CD4-positive, alpha-beta T cell (primary cell): ENCODE measurements at regions not wholly inside any gene's neighbourhood (a gene's known extent, or its start where the extent isn't known, plus 50 kb on each side); places are given as distances from the start of the nearest gene placed in this dataset.
"Not testable (repeated sequence)": the region's sequence is repeated elsewhere in the genome, so short reads cannot be mapped to it uniquely, and the experiment has no call there.

ENCODE experiments used
- ATAC-seq: fragments of 200-7000 bp; cut with Tn5 transposase; one replicate; pipeline ENCODE4 v1.10.0; 2022; ENCODE audit warnings: mild to moderate bottlenecking; ENCODE audit not compliant: poor library complexity
- CTCF ChIA-PET: fragments of 350-600 bp; sonication (Branson Sonifier 250); formaldehyde crosslinking; loops from one replicate; lab custom pipeline; 2021; ENCODE audit warnings: antibody characterized with exemption, inconsistent platforms; lab: Charles Lee
- POLR2A ChIA-PET: fragments of 350-600 bp; sonication (Branson Sonifier 250); formaldehyde crosslinking; loops from one replicate; lab custom pipeline; 2021; ENCODE audit warnings: antibody characterized with exemption, inconsistent platforms; lab: Charles Lee
- DNase-seq, 14 experiments: peaks; one replicate each; pipeline ENCODE4 v3.0.0-alpha.2; 2013 to 2020; ENCODE audit warnings: mixed read lengths in 2 of 14
- H3K27ac ChIP-seq, 2 donors: one replicate each; pipeline versions ENCODE4 v1.5.1 to v1.7.0; 2013; ENCODE audit warnings: low read length in 2 of 2, low read depth in 1 of 2, mild to moderate bottlenecking in 1 of 2
- H3K27me3 ChIP-seq, 2 experiments: 1 replicate in 1 of 2; 2 replicates in 1 of 2; pipeline versions ENCODE4 v1.6.1 to v1.7.0; 2013; ENCODE audit warnings: low read length in 2 of 2, control low read depth in 1 of 2, mild to moderate bottlenecking in 1 of 2, moderate library complexity in 1 of 2; ENCODE audit not compliant: insufficient read depth in 2 of 2, control insufficient read depth in 1 of 2
- H3K36me3 ChIP-seq: one replicate; pipeline ENCODE4 v1.6.1; 2013; ENCODE audit warnings: low read length, control low read depth; ENCODE audit not compliant: insufficient read depth
- H3K4me1 ChIP-seq: one replicate; pipeline ENCODE4 v1.6.1; 2013; ENCODE audit warnings: low read length, control low read depth; ENCODE audit not compliant: insufficient read depth
- H3K4me3 ChIP-seq: one replicate; pipeline ENCODE4 v1.5.1; 2013; ENCODE audit warnings: mild to moderate bottlenecking, low read length, moderate library complexity
- H3K9me3 ChIP-seq, 2 experiments: 1 replicate in 1 of 2; 2 replicates in 1 of 2; pipeline versions ENCODE4 v1.6.1 to v1.7.0; 2013; ENCODE audit warnings: low read length in 2 of 2, mild to moderate bottlenecking in 2 of 2, control low read depth in 1 of 2, moderate library complexity in 1 of 2; ENCODE audit not compliant: control insufficient read depth in 1 of 2, insufficient read depth in 1 of 2
- H3K27ac Mint-ChIP-seq: one replicate; pipeline ENCODE4 v1.8.0; 2020; ENCODE audit warnings: mixed read lengths
- H3K27me3 Mint-ChIP-seq: one replicate; pipeline ENCODE4 v1.8.0; 2021; ENCODE audit warnings: mixed read lengths
- H3K36me3 Mint-ChIP-seq: one replicate; pipeline ENCODE4 v1.8.0; 2021; ENCODE audit warnings: low read depth, mixed read lengths
- H3K4me1 Mint-ChIP-seq: one replicate; pipeline ENCODE4 v1.8.0; 2021; ENCODE audit warnings: low read depth, mixed read lengths
- H3K4me3 Mint-ChIP-seq: one replicate; pipeline ENCODE4 v1.8.0; 2020; ENCODE audit warnings: mild to moderate bottlenecking, mixed read lengths
- H3K9me3 Mint-ChIP-seq: one replicate; pipeline ENCODE4 v1.8.0; 2020; ENCODE audit warnings: mixed read lengths
- intact Hi-C, 2 experiments: fragments of 100-400 bp; cut with DNase I in 1 of 2; cut with micrococcal nuclease in 1 of 2; formaldehyde crosslinking; loops; one replicate each; pipeline versions ENCODE4 v1.15.1 to v1.9.0; 2023 to 2025; cut with DNase I, micrococcal nuclease
- TF ChIP-seq, protein P1 (sequence below): fragments of 200-600 bp; IDR thresholded peaks from one replicate; pipeline ENCODE4 v1.8.0; 2022; ENCODE audit warnings: antibody characterized with exemption, mild to moderate bottlenecking

DNA sequence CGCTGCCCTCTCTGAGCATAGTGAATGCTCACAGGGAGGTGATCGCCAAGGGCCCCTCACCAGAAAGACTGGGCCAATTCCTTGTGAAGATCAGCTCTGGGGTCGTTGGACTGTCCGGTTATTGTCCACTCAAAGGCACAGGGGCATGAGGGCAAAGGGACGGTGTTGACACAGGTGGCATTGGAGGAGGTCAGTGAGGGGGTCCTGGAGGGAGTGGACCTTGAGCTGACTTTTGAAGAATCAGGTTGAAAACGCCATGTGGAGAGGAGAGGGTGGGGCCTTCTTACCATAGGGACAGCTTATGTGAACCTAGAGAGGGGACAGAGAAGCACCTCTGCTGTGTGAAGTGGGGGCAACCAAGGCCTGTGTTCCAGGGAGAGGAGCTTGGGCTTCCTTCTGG is 131.5 kb downstream of the TFCP2L1 start:
- no peak overlapping the region for H3K27ac ChIP-seq
- intact Hi-C loops = no loop called here
- H3K4me1 ChIP-seq = no peaks in the 10 kb centered on the region
- H3K4me3 ChIP-seq = no peak overlapping the region
- DNase-seq = no peak
- H3K27me3 ChIP-seq = no peaks in the 10 kb centered on the region
- peaks cover 18 to 23% of the 10 kb centered on the region in 2 experiments for H3K9me3 ChIP-seq
- Mint-ChIP-seq H3K4me1 (no peaks in the 10 kb centered on the region), H3K9me3 (peaks cover 5% of the 10 kb centered on the region), H3K4me3 (no peak overlapping the region), H3K36me3 (no peaks in the 10 kb centered on the region), H3K27ac (no peak overlapping the region), H3K27me3 (no peaks in the 10 kb centered on the region)
- CTCF ChIA-PET = no interaction called here
- TF ChIP-seq, protein P1, sequence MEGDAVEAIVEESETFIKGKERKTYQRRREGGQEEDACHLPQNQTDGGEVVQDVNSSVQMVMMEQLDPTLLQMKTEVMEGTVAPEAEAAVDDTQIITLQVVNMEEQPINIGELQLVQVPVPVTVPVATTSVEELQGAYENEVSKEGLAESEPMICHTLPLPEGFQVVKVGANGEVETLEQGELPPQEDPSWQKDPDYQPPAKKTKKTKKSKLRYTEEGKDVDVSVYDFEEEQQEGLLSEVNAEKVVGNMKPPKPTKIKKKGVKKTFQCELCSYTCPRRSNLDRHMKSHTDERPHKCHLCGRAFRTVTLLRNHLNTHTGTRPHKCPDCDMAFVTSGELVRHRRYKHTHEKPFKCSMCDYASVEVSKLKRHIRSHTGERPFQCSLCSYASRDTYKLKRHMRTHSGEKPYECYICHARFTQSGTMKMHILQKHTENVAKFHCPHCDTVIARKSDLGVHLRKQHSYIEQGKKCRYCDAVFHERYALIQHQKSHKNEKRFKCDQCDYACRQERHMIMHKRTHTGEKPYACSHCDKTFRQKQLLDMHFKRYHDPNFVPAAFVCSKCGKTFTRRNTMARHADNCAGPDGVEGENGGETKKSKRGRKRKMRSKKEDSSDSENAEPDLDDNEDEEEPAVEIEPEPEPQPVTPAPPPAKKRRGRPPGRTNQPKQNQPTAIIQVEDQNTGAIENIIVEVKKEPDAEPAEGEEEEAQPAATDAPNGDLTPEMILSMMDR = no peak
- POLR2A ChIA-PET = no interaction called here
- no peaks in the 10 kb centered on the region for H3K36me3 ChIP-seq
- ATAC-seq = no peak

DNA sequence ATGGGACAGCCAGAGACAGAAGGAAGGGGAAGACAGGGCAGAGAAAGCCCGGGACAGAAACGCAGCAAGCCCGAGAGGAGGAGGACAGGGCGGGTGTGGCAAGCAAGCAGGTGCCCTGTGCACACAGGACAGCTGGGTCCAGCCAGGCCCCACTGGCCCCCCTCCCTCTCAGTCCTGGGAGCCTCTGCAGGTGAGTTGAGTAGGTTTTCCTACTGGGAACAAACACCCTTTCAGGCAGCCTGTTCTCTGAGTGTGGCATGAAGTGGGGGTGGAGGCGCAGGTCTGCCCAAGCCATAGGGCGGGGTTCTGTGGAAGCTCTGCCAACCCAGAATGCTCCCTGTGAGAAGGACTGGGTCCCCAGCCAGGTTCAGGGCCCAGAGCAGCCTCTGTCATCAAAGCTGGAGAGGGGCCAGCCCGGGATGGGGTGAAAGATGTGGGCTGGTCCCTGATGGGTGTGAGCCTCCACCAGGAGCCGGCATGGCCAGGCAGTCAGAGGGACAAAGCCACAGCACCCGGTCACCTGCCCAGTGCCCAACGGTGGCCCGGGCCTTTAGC is 129.4 kb downstream of the TFCP2L1 start:
- no peak overlapping the region for H3K27ac Mint-ChIP-seq
- H3K9me3 Mint-ChIP-seq = peaks cover 13% of the 10 kb centered on the region
- no peak overlapping the region for H3K4me3 ChIP-seq
- H3K4me1 Mint-ChIP-seq = no peaks in the 10 kb centered on the region
- no peaks in the 10 kb centered on the region for H3K36me3 ChIP-seq
- no peaks in the 10 kb centered on the region for H3K27me3 ChIP-seq
- H3K36me3 Mint-ChIP-seq = no peaks in the 10 kb centered on the region
- TF ChIP-seq, protein P1 = no peak
- ATAC-seq = no peak
- no peaks in the 10 kb centered on the region for H3K27me3 Mint-ChIP-seq
- H3K4me1 ChIP-seq = no peaks in the 10 kb centered on the region
- peaks cover 21 to 27% of the 10 kb centered on the region in 2 experiments for H3K9me3 ChIP-seq
- intact Hi-C loops = no loop called here
- ChIA-PET POLR2A (no interaction called here), CTCF (no interaction called here)
- DNase-seq = no peak
- no peak overlapping the region for H3K4me3 Mint-ChIP-seq
- H3K27ac ChIP-seq = no peak overlapping the region

DNA sequence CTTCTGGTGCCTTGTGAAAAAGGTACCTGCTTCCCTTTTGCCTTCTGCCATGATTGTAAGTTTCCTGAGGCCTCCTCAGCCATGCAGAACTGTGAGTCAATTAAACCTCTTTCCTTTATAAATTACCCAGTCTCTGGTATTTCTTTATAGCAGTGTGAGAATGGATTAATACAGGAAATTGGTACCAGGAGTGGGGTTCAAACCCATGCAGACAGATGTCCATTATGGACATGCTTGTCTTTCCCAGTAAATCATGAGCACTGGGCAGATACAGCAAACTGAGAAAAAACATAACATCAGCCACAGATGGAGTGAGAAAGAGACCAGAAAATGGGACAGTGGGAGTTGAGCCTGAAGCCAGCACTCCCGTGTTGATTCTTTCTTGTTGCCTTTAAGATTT is 127.5 kb downstream of the TFCP2L1 start:
- H3K4me1 Mint-ChIP-seq, DNase-seq, H3K36me3 ChIP-seq, H3K4me3 ChIP-seq, H3K27ac ChIP-seq, H3K27ac Mint-ChIP-seq, H3K36me3 Mint-ChIP-seq, H3K27me3 ChIP-seq, H3K27me3 Mint-ChIP-seq, POLR2A ChIA-PET, intact Hi-C loops, ATAC-seq, H3K4me1 ChIP-seq, CTCF ChIA-PET, H3K4me3 Mint-ChIP-seq: not testable (repeated sequence)
- peaks cover 24 to 29% of the 10 kb centered on the region in 2 experiments for H3K9me3 ChIP-seq
- H3K9me3 Mint-ChIP-seq = peaks cover 13% of the 10 kb centered on the region
